Neural progenitor cell (in vitro differentiated cells): ENCODE measurements at regions not wholly inside any gene's neighbourhood (a gene's known extent, or its start where the extent isn't known, plus 50 kb on each side); places are given as distances from the start of the nearest gene placed in this dataset.

ENCODE experiments used
- CTCF ChIP-seq: fragments of 200-600 bp; sonication (generic); IDR thresholded peaks from 2 replicates; pipeline ENCODE4 v1.5.1; 2017; ENCODE audit warnings: antibody characterized with exemption, mild to moderate bottlenecking
- EZH2phosphoT487 ChIP-seq: fragments of 200-600 bp; sonication (generic); IDR thresholded peaks from 2 replicates; pipeline ENCODE4 v1.6.1; 2017; ENCODE audit warnings: antibody characterized with exemption

GRCh38 chr6:16842676-16843075 lies 81.4 kb upstream of the ATXN1 start:
- TF ChIP-seq CTCF, result no peak
- no peak for TF ChIP-seq EZH2phosphoT487
